ENCODE measurements at regions not wholly inside any gene's neighbourhood (a gene's known extent, or its start where the extent isn't known, plus 50 kb on each side); places are given as distances from the start of the nearest gene placed in this dataset.

- no peak overlapping the region for H4K8ac ChIP-seq (ENCODE audit: extremely low read depth, insufficient read depth, low read length)
- H3K14ac ChIP-seq (ENCODE audit: insufficient read length): no peak overlapping the region
- no peaks in the 10 kb centered on the region for H3K79me1 ChIP-seq (ENCODE audit: low read depth, low read length)
- 91% methylated on average over 3 of the region's 3 CpGs; no CpG with 5 or more reads in 1 of the 2 experiments for WGBS, 2 experiments (ENCODE audit: extremely low coverage in 1 of 2, insufficient coverage in 1 of 2, insufficient read length in 1 of 2, insufficient replicate concordance in 2 of 2, low coverage in 1 of 2, low lambda C conversion rate in 2 of 2, missing lambda C conversion rate in 1 of 2)
- H3K18ac ChIP-seq (ENCODE audit: extremely low read depth, low read length): no peak overlapping the region
- no peak overlapping the region for H3K4me3 ChIP-seq (ENCODE audit: extremely low read depth in 1 of 4, insufficient read depth in 2 of 4, low read depth in 3 of 4, low read length in 4 of 4)
- H3K36me3 ChIP-seq (ENCODE audit: control insufficient read depth in 2 of 4, insufficient read depth in 4 of 4, low read length in 3 of 4): no peaks in the 10 kb centered on the region
- H2AK5ac ChIP-seq (ENCODE audit: low read depth, low read length): no peak overlapping the region
- no peak for FAIRE-seq
- H2BK5ac ChIP-seq (ENCODE audit: low read depth, low read length): no peak overlapping the region
- H4K20me1 ChIP-seq (replicated peaks in 1 of 2; ENCODE audit: control insufficient read depth in 1 of 2, insufficient read depth in 2 of 2, low read length in 2 of 2): no peaks in the 10 kb centered on the region
- H3K27me3 ChIP-seq (replicated peaks in 1 of 4; ENCODE audit: control insufficient read depth in 3 of 4, extremely low read depth in 1 of 4, insufficient read depth in 3 of 4, low read length in 3 of 4): no peaks in the 10 kb centered on the region
- H2AFZ ChIP-seq (ENCODE audit: low read length): peak overlapping the region; percentile 79; the same call in 1 of the 2 replicates
- no peak overlapping the region for H2BK120ac ChIP-seq (replicated peaks; ENCODE audit: low read depth, low read length)
- no peak overlapping the region for H3K27ac ChIP-seq (ENCODE audit: low read depth, low read length)
- peaks cover 0 to 4% of the 10 kb centered on the region in 2 experiments; a peak in 2 of 4 replicates for H3K9me3 ChIP-seq (ENCODE audit: insufficient read depth in 2 of 2, low read depth in 1 of 2, low read length in 1 of 2)
- H3K23me2 ChIP-seq (ENCODE audit: low read depth, low read length): no peaks in the 10 kb centered on the region
- no peak overlapping the region for H2BK20ac ChIP-seq (ENCODE audit: low read length)
- H3K4me1 ChIP-seq (replicated peaks in 1 of 4; ENCODE audit: control insufficient read depth in 3 of 4, insufficient read depth in 4 of 4, low read length in 3 of 4): peaks cover 0 to 3% (median 0%) of the 10 kb centered on the region in 4 experiments; a peak in 2 of 7 replicates
- ChIA-PET CTCF (ENCODE audit: partially characterized antibody) (no interaction called here), POLR2A (ENCODE audit: partially characterized antibody) (no interaction called here)
- no peaks in the 10 kb centered on the region for H3K79me2 ChIP-seq (ENCODE audit: control insufficient read depth in 1 of 2, insufficient read depth in 2 of 2, low read length in 2 of 2)
- H3K4ac ChIP-seq (replicated peaks; ENCODE audit: insufficient read length, low read depth, low read length): no peak overlapping the region
- H3K23ac ChIP-seq (ENCODE audit: insufficient read length): no peak overlapping the region
- no peak overlapping the region for H4K5ac ChIP-seq (ENCODE audit: insufficient read length, low read depth, low read length)
- DNase-seq (ENCODE audit: low read depth in 1 of 2, low spot score in 2 of 2): no peak
- H3K4me2 ChIP-seq (ENCODE audit: insufficient read depth in 1 of 2, low read depth in 2 of 2, low read length in 2 of 2): no peak overlapping the region
- H2BK12ac ChIP-seq (ENCODE audit: low read depth, low read length): no peak overlapping the region
- H2BK15ac ChIP-seq (ENCODE audit: low read length): no peak overlapping the region
- no peak overlapping the region for H4K91ac ChIP-seq (replicated peaks; ENCODE audit: insufficient read length, low read length)
- H3K9ac ChIP-seq (replicated peaks in 1 of 4; ENCODE audit: extremely low read depth in 1 of 4, low read depth in 3 of 4, low read length in 3 of 4): no peak overlapping the region
- no peak overlapping the region for H3K56ac ChIP-seq (replicated peaks; ENCODE audit: insufficient read length, low read depth, low read length)
- TF ChIP-seq NRF1 (IDR thresholded peaks at IDR 0.05; ENCODE audit: low read depth, low read length) (no peak), SIN3A (conservative IDR thresholded peaks at IDR 0.05 in 1 of 2, IDR thresholded peaks at IDR 0.05 in 1 of 2; ENCODE audit: low read depth in 1 of 2, low read length in 2 of 2) (no peak), MAX (IDR thresholded peaks at IDR 0.05) (no peak), SP4 (IDR thresholded peaks at IDR 0.05; ENCODE audit: low read length) (no peak), KDM5A (IDR thresholded peaks at IDR 0.05; ENCODE audit: low read length) (no peak), SP1 (IDR thresholded peaks at IDR 0.05; ENCODE audit: low read depth, low read length) (no peak), SAP30 (IDR thresholded peaks at IDR 0.05; ENCODE audit: insufficient read depth, insufficient replicate concordance, low read length) (no peak), BCL11A (IDR thresholded peaks at IDR 0.05; ENCODE audit: low read depth in 2 of 2, low read length in 2 of 2) (no peak), EZH2 (IDR thresholded peaks at IDR 0.05; ENCODE audit: low read depth, low read length, severe bottlenecking) (no peak), SIX5 (IDR thresholded peaks at IDR 0.05; ENCODE audit: low read depth, low read length) (no peak), KDM4A (IDR thresholded peaks at IDR 0.05; ENCODE audit: low read depth, low read length, severe bottlenecking) (no peak), POLR2A (IDR thresholded peaks at IDR 0.05; ENCODE audit: control extremely low read depth in 1 of 2, low read depth in 2 of 2, low read length in 2 of 2) (no peak), ASH2L (IDR thresholded peaks at IDR 0.05; ENCODE audit: low read length) (no peak), GABPA (IDR thresholded peaks at IDR 0.05; ENCODE audit: borderline replicate concordance, insufficient read depth, low read length) (no peak), TBP (IDR thresholded peaks at IDR 0.05; ENCODE audit: low read depth, low read length) (no peak), GTF2F1 (IDR thresholded peaks at IDR 0.05; ENCODE audit: borderline replicate concordance, low read depth, low read length) (no peak)
These were observed 111.3 kb upstream of the FRMD6 start for GRCh38 chr14:51540364-51540763.

All from H1 (cell line).